Activated T-helper 9 cell treated with anti-CD3 and anti-CD28 coated beads, Interleukin-2, amount 50 U/mL, for 16 hours (primary cell): ENCODE measurements at regions not wholly inside any gene's neighbourhood (a gene's known extent, or its start where the extent isn't known, plus 50 kb on each side); places are given as distances from the start of the nearest gene placed in this dataset.
"Not testable (repeated sequence)": the region's sequence is repeated elsewhere in the genome, so short reads cannot be mapped to it uniquely, and the experiment has no call there.

Experiments used
- DNase-seq: peaks from one replicate; pipeline ENCODE4 v3.0.0-alpha.2; 2020; ENCODE audit warnings: low read depth

GRCh38 chr4:55028196-55028595 is 97.2 kb downstream of the KDR start:
- DNase-seq = no peak

- no peak for DNase-seq
Observed at GRCh38 chr4:55027596-55027995, 97.8 kb downstream of the KDR start.

GRCh38 chr4:55025456-55025855 is 99.9 kb downstream of the KDR start:
- DNase-seq = not testable (repeated sequence)

- no peak for DNase-seq
Observed at GRCh38 chr4:55023030-55023429, 102.4 kb downstream of the KDR start.

GRCh38 chr4:55021214-55021613 is 104.2 kb downstream of the KDR start:
- DNase-seq = no peak

GRCh38 chr4:55020131-55020530 is 105.3 kb downstream of the KDR start:
- DNase-seq = no peak

GRCh38 chr4:55018978-55019377 is 106.4 kb downstream of the KDR start:
- no peak for DNase-seq

GRCh38 chr4:55018521-55018920 is 106.9 kb downstream of the KDR start:
- no peak for DNase-seq

- no peak for DNase-seq
Observed at GRCh38 chr4:55017406-55017805, 108.0 kb downstream of the KDR start.

- DNase-seq = no peak
Observed at GRCh38 chr4:55016131-55016530, 109.3 kb downstream of the KDR start.

- no peak for DNase-seq
Observed at GRCh38 chr4:55014876-55015275, 110.5 kb downstream of the KDR start.

- no peak for DNase-seq
Observed at GRCh38 chr4:55013431-55013955, 111.9 kb downstream of the KDR start.

GRCh38 chr4:55012363-55013230 is 112.8 kb downstream of the KDR start:
- no peak for DNase-seq

GRCh38 chr4:55011761-55012160 is 113.6 kb downstream of the KDR start:
- DNase-seq = no peak

GRCh38 chr4:55010550-55010949 is 114.8 kb downstream of the KDR start:
- DNase-seq = no peak

- no peak for DNase-seq
Observed at GRCh38 chr4:55008166-55009056, 117.0 kb downstream of the KDR start.

- no peak for DNase-seq
Observed at GRCh38 chr4:55005910-55006309, 119.5 kb downstream of the KDR start.

- no peak for DNase-seq
Observed at GRCh38 chr4:55004831-55005230, 120.6 kb downstream of the KDR start.

- no peak for DNase-seq
Observed at GRCh38 chr4:55002431-55002830, 123.0 kb downstream of the KDR start.

GRCh38 chr4:55001538-55001937 is 123.9 kb downstream of the KDR start:
- no peak for DNase-seq

GRCh38 chr4:54999003-54999402 is 126.4 kb downstream of the KDR start:
- DNase-seq = no peak

GRCh38 chr4:54993473-54994026 is 131.8 kb downstream of the KDR start:
- DNase-seq = not testable (repeated sequence)
